Activated T-cell treated with anti-CD3 and anti-CD28 coated beads, Interleukin-2, amount 50 U/mL, for 1 hour (primary cell): ENCODE measurements at regions not wholly inside any gene's neighbourhood (a gene's known extent, or its start where the extent isn't known, plus 50 kb on each side); places are given as distances from the start of the nearest gene placed in this dataset.

ENCODE experiments used
- DNase-seq: peaks from one replicate; pipeline ENCODE4 v3.0.0-alpha.2; 2020

DNA sequence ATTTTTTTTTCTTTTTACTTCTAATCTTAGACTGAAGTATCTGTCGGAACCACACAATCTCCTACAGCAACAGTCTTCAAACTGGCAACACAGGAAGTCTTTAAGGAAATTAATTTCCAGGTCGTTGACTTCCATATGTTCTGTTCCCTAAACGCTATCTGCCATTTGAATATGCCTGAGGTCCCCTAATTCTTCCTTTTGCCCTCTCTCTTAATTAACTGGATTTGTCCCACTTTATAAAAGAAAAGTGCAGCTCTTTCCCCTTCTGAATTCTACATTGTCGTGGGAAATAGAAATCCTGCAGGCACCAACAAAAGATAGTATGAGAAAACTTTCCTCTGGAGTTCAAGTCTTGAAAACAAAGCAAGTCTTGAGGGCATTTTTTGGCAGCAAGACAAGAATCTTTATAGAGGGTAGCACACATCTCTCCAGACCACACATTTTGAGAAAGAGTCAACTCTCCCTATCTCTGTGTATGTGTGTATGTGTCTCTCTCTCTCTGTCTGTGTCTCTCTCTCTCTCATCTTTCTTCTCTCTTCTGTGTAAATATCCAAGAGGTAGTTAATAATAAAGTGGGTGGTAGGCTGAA, 879.8 kb downstream of the SOCS6 start:
- no peak for DNase-seq

- no peak for DNase-seq
These were observed 847.6 kb downstream of the SOCS6 start for GRCh38 chr18:71136487-71136886.

DNA sequence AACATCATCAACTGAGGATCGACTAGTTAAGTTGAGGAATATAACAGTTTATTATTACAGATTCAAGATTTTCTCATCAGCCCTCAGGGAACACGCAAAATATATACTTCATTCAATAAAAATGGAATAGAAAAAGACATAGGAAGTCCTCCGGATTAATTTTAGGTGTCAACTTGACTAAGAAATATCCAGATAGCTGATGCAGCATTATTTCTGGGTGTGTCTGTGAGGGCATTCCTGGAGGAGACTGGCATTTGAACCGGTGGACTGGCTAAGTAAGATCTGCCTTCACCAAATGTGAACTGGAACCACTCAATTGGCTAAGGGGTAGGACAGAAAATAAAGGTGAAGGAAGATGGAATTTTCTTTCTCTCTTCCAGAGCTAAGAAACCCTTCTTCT, 845.3 kb downstream of the SOCS6 start:
- DNase-seq = no peak

DNA sequence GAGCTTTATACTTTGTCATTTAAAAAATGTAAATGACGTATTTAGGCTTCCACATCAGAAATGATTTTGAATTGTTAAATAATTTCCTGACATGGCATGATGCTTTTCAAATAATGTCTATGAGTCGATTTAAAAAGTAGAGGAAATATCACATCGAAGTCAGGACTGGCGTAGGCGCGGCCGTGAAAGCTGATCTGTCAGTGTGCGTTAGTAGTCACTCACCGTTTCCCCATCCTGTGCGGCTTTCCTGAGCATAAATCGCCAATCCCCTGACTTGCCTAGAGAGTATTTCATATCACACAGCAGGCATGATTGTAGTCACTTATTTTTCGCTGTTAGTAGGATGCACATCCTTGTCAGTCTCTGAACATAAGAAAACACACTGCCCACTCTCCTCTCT, 843.1 kb downstream of the SOCS6 start:
- no peak for DNase-seq

DNA sequence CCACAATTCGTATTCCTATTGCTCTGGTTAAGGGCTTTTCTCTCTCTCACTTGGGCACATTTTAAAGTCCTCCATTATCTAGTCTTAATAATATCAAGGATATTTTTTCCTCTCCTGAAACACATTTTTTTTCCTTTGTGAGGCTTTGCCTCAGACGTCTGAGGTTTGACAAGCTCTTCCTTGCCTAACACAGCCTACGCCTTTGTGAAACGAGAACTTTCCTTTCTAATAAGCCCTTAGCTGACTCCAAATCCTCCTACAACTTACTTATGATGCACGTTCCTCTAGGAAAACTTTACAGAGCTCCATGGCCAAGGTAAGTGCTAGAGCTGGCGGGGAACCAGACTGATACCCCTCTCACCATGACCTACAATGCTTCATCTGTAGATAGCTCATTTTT, 841.5 kb downstream of the SOCS6 start:
- no peak for DNase-seq

- no peak for DNase-seq
These were observed 836.7 kb downstream of the SOCS6 start for GRCh38 chr18:71125581-71125980.

DNA sequence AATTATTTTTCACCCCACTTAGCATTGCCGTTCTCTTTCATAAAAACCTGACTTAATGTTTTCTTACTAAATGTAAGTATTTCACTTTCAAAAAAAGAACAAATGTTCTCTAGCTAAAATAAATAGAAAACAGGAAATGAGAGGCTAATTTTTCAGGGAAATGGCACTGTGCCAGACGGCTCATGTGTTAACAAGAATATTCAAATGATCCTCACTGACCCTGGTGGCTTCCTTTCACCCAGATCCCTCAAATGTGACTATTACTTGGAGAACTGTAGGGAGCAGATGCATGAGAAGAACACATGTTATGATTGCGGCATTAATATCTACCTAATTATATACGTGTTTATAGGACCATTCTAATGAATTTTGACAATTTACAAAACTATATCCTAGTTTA, 827.7 kb downstream of the SOCS6 start:
- no peak for DNase-seq

DNA sequence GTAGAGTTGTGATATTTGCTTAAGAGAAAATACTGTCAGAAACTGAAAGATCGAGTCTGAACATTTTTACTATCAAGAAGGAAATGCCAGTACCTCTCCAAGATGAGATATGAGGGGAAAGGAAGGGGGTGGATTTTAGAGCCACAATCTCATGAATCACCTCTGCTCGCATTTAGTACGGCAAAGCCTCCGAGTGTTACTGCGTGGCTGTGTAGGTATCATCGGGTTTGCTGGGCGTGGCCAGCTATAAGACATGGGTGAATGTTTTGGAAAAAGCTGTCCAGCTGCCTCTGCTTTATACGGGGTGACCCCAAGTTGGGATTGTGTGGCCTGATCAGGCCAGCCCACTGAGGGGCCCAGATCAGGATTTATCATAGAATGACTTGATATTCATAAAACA, 826.4 kb downstream of the SOCS6 start:
- no peak for DNase-seq

- no peak for DNase-seq
These were observed 825.8 kb downstream of the SOCS6 start for GRCh38 chr18:71114550-71115210.

GRCh38 chr18:71107244-71107643, 818.4 kb downstream of the SOCS6 start:
- DNase-seq = no peak

GRCh38 chr18:71106701-71107100, 817.9 kb downstream of the SOCS6 start:
- no peak for DNase-seq

GRCh38 chr18:71105994-71106546, 817.2 kb downstream of the SOCS6 start:
- no peak for DNase-seq

- no peak for DNase-seq
These were observed 816.4 kb downstream of the SOCS6 start for GRCh38 chr18:71105078-71105819.

DNA sequence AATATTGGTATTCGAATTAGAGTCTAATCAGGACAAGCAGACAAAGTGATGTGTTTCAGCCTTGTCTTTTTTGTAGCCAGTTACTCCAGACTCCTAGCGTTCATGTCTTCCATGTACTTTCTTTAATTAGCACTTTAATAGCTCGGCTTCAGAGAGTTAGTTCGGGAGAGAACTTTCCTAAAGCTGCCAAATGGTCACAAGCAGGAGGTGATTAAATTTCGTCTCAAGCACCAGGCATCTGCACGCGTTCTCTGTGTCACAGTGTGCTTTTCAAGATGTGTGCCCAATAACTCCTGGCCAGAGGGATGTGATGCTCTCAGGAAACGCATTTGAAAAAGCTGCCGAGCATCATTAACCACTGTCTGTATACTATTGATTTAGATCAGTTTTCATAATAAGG, 790.8 kb downstream of the SOCS6 start:
- no peak for DNase-seq

- no peak for DNase-seq
These were observed 788.6 kb downstream of the SOCS6 start for GRCh38 chr18:71077451-71077850.

DNA sequence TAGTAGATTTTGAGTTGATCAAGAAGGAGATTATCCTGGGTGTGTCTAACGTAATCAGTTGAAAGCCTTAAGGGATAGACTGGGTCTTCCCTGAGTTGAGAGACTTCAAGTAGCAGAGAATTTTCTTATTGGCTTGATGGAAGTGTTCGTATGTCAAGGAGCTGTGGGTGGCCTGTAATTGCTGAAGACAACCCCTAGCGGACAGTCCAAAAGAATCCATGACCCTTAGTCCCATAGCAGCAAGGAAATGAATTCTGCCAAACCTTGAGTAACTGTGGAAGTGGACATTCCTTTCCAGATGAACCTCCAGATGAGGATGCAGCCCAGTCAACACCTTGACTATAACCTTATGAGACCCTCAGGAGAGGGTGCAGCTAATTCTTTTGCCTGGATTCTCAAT, 786.3 kb downstream of the SOCS6 start:
- DNase-seq = no peak

GRCh38 chr18:71068338-71068737, 779.5 kb downstream of the SOCS6 start:
- no peak for DNase-seq

DNA sequence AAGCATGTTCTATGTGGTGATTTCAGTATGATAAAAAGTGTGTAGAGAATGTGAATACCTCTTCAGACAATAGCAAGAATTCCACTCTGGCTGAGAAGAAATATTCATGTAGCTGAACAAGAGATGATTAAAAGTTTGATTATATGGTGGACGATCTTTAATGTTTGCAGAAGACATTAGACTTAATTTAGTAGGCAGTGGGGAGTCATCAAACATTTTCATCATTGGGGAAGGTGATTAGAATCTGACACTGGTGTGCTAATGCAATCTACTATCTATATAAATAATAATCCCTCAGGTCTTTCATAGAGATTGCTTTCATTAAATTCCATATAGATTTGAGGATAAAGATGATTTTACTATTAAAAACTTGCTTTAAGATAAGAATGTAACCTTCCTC, 761.0 kb downstream of the SOCS6 start:
- DNase-seq = no peak

- DNase-seq = no peak
These were observed 759.0 kb downstream of the SOCS6 start for GRCh38 chr18:71047882-71048281.

DNA sequence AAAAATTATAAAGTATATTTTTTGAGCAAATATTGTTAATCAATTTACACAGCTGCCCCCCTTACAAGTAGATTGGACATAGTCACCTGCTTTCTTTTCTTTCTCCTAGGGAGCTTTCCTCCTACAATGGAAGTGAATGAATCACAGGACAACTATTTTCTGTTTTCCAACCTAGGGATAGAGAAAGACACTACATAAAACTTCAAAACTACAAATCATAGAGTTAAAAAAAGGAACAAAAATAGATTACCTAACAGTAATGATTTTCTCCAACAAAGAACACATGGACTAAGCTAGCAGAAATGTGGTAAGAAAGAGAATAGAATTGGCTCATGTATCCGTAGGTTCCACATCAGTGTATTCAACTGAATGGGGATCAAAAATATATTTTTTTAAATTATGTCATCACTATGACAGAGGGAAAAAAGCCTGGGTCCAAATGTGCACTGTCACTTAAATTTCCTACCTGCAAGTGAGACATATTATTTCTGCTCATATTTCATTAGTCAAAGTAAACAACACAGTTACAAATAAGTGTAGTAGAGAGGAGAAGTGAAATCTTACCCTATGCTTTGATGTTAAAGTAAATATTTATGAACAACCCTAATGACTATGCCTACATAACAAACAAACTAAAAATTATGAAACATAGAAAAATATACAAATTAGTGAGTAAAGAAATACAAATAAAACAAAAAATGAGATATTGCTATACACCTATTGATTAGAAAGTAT, 756.7 kb downstream of the SOCS6 start:
- DNase-seq = no peak

GRCh38 chr18:71040161-71040560, 751.3 kb downstream of the SOCS6 start:
- no peak for DNase-seq

DNA sequence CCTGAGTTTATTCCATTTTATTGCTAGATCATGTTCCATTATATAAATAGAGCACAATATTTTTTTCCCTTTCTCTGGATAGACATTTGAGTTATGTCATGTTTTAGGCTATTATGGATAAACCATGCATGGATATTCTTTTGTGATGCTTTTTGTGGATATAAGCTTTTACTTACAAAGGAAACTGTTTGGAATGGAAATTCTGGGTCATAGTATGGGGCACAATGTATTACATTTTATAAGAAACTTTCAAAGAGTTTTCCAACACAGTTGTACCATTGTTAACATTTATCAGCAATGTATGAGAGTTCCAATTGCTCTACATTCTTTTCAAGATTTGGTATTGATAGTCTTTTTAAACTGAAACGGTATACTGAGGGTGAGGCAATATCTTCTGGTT, 749.4 kb downstream of the SOCS6 start:
- no peak for DNase-seq

- DNase-seq = no peak
These were observed 747.9 kb downstream of the SOCS6 start for GRCh38 chr18:71036783-71037182.
